ENCODE measurements at regions not wholly inside any gene's neighbourhood (a gene's known extent, or its start where the extent isn't known, plus 50 kb on each side); places are given as distances from the start of the nearest gene placed in this dataset.
A peak's percentile ranks its signal among the peaks of the same experiment; 100 is the strongest.

DNA sequence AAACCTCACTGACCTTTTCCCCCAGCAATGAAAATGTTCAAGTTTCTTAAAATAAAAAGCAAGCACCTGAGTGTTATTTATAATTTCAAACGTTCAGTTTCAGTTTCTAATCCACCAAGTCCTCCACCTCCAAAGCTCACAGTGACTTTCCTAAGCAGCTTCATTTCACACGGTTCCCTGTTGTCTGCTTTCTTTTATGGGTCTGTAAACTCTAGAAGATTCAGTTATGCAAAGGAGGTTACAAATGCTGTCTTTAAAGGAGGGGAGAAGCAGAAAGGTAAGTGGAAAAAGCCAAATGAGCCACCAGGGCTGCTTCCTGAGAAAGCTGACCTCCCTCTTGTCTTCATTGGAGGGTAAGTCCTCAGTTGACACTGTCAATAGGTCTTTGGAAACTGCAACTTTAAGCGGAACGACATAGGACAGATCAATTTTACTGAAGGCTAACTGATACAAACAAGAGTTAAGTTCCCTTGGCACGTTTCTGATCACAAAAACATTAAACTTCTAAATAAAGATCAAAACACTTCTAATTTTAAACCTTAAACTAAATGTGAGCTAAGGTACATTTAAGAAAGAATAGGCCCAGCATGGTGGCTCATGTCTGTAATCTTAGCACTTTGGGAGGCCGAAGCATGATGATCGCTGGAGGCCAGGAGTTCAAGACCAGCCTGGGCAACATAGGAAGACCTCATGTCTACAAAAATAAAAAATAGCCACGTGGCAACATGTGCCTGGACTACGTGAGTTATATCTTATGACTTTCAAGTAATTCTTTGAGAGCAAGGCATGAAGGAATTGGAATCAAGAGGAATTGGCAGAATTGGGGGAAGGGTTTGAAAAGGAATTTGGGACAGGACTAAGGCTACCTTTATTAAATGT is 151.9 kb upstream of the UBE2E1 start:
- Histone ChIP-seq H3K4me3 (ENCODE audit: low read depth, low read length) (no peak overlapping the region), H3K79me2 (ENCODE audit: control insufficient read depth, insufficient read depth, low read length, unreplicated experiment) (no peaks in the 10 kb centered on the region), H3K4me1 (ENCODE audit: control insufficient read depth, insufficient read depth, low read length, unreplicated experiment) (peaks cover 24% of the 10 kb centered on the region), H2AFZ (ENCODE audit: low read length, unreplicated experiment) (peak overlapping the region; percentile 77), H3K27me3 (ENCODE audit: insufficient read depth, low read length) (no peaks in the 10 kb centered on the region), H3K36me3 (ENCODE audit: insufficient read depth, low read length) (no peaks in the 10 kb centered on the region), H3K27ac (ENCODE audit: low read depth, low read length) (no peak overlapping the region)

- Histone ChIP-seq H3K27ac (ENCODE audit: low read depth, low read length) (no peak overlapping the region), H3K36me3 (ENCODE audit: insufficient read depth, low read length) (no peaks in the 10 kb centered on the region), H2AFZ (ENCODE audit: low read length, unreplicated experiment) (no peak overlapping the region), H3K27me3 (ENCODE audit: insufficient read depth, low read length) (no peaks in the 10 kb centered on the region), H3K4me1 (ENCODE audit: control insufficient read depth, insufficient read depth, low read length, unreplicated experiment) (peaks cover 17% of the 10 kb centered on the region), H3K79me2 (ENCODE audit: control insufficient read depth, insufficient read depth, low read length, unreplicated experiment) (no peaks in the 10 kb centered on the region), H3K4me3 (ENCODE audit: low read depth, low read length) (no peak overlapping the region)
These were observed 151.2 kb upstream of the UBE2E1 start for GRCh38 chr3:23654571-23654970.

GRCh38 chr3:23655749-23656148 is 150.0 kb upstream of the UBE2E1 start:
- H3K36me3 ChIP-seq (ENCODE audit: insufficient read depth, low read length), result no peaks in the 10 kb centered on the region
- H2AFZ ChIP-seq (ENCODE audit: low read length, unreplicated experiment), result no peak overlapping the region
- no peaks in the 10 kb centered on the region for H3K79me2 ChIP-seq (ENCODE audit: control insufficient read depth, insufficient read depth, low read length, unreplicated experiment)
- no peak overlapping the region for H3K27ac ChIP-seq (ENCODE audit: low read depth, low read length)
- H3K27me3 ChIP-seq (ENCODE audit: insufficient read depth, low read length), result no peaks in the 10 kb centered on the region
- H3K4me3 ChIP-seq (ENCODE audit: low read depth, low read length), result no peak overlapping the region
- H3K4me1 ChIP-seq (ENCODE audit: control insufficient read depth, insufficient read depth, low read length, unreplicated experiment), result peaks cover 6% of the 10 kb centered on the region

DNA sequence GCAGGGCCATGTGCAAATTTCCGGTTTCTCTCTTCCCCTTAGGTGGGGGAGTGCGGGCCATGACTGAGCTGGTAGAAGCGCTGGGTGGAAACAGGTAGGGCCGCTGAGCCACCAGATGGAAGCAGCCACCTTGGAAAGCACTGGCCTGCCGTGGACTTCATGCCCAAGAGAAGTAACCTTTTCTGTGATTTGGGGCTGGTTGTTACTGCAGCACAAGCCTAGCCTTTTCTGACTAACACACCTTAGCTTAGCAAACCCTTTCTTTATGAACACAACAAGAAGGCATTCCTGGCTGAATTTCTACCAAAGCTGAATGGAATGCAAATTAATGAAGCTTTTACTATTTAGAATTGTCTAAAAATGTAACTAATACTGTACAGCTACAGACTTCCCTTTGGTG is 149.6 kb upstream of the UBE2E1 start:
- H3K4me3 ChIP-seq (ENCODE audit: low read depth, low read length), result no peak overlapping the region
- no peak overlapping the region for H3K27ac ChIP-seq (ENCODE audit: low read depth, low read length)
- no peaks in the 10 kb centered on the region for H3K27me3 ChIP-seq (ENCODE audit: insufficient read depth, low read length)
- peaks cover 1% of the 10 kb centered on the region for H3K4me1 ChIP-seq (ENCODE audit: control insufficient read depth, insufficient read depth, low read length, unreplicated experiment)
- no peak overlapping the region for H2AFZ ChIP-seq (ENCODE audit: low read length, unreplicated experiment)
- no peaks in the 10 kb centered on the region for H3K79me2 ChIP-seq (ENCODE audit: control insufficient read depth, insufficient read depth, low read length, unreplicated experiment)
- no peaks in the 10 kb centered on the region for H3K36me3 ChIP-seq (ENCODE audit: insufficient read depth, low read length)

DNA sequence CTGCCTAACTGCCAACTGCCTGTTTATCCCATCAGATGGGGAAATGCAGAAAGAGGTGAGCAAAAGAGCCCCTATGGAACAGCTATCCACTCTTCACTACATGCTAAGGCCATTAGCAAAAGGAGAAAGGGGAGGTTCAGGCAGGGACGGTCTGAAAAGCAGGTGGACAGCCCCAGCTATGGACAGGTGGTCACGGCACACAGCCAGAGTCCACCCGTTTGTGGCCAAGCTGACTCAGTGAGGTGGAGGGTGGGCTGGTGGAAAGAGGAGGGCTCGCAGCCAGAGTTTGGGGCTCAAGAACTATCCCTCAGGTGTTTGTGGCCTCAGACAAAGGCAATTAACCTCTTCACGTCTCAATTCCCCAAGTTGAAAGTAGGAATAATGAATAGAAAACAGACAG is 148.9 kb upstream of the UBE2E1 start:
- no peaks in the 10 kb centered on the region for H3K4me1 ChIP-seq (ENCODE audit: control insufficient read depth, insufficient read depth, low read length, unreplicated experiment)

DNA sequence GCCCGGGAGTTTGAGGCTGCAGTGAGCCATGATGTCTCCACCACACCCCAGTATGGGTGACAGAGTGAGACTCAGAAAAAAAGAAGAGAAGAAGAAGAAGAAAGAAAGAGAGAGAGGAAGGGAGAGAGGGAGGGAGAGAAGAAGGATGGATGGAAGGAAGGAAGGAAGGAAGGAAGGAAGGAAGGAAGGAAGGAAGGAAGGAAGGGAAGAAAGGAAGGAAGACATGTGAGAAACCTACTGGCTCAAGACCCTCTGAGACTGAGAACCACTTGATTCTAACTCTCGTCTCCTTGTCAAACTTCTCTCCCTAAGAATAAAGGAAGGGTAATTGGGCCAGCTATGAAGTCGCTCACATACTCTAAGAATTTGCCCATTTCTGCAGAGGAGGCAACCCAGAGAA is 148.1 kb upstream of the UBE2E1 start:
- no peaks in the 10 kb centered on the region for H3K79me2 ChIP-seq (ENCODE audit: control insufficient read depth, insufficient read depth, low read length, unreplicated experiment)
- H3K27me3 ChIP-seq (ENCODE audit: insufficient read depth, low read length), result no peaks in the 10 kb centered on the region
- H3K4me1 ChIP-seq (ENCODE audit: control insufficient read depth, insufficient read depth, low read length, unreplicated experiment), result no peaks in the 10 kb centered on the region
- H3K27ac ChIP-seq (ENCODE audit: low read depth, low read length), result no peak overlapping the region
- no peak overlapping the region for H3K4me3 ChIP-seq (ENCODE audit: low read depth, low read length)
- H3K36me3 ChIP-seq (ENCODE audit: insufficient read depth, low read length), result no peaks in the 10 kb centered on the region
- H2AFZ ChIP-seq (ENCODE audit: low read length, unreplicated experiment), result no peak overlapping the region

More for the DNA sequence above, 148.9 kb upstream of the UBE2E1 start:
- H3K79me2 ChIP-seq (ENCODE audit: control insufficient read depth, insufficient read depth, low read length, unreplicated experiment), result no peaks in the 10 kb centered on the region
- no peak overlapping the region for H3K27ac ChIP-seq (ENCODE audit: low read depth, low read length)
- H2AFZ ChIP-seq (ENCODE audit: low read length, unreplicated experiment), result no peak overlapping the region
- H3K36me3 ChIP-seq (ENCODE audit: insufficient read depth, low read length), result no peaks in the 10 kb centered on the region
- no peaks in the 10 kb centered on the region for H3K27me3 ChIP-seq (ENCODE audit: insufficient read depth, low read length)
- no peak overlapping the region for H3K4me3 ChIP-seq (ENCODE audit: low read depth, low read length)

GRCh38 chr3:23659274-23659673 is 146.5 kb upstream of the UBE2E1 start:
- Histone ChIP-seq H3K27me3 (ENCODE audit: insufficient read depth, low read length) (no peaks in the 10 kb centered on the region), H3K79me2 (ENCODE audit: control insufficient read depth, insufficient read depth, low read length, unreplicated experiment) (no peaks in the 10 kb centered on the region), H3K27ac (ENCODE audit: low read depth, low read length) (no peak overlapping the region), H3K36me3 (ENCODE audit: insufficient read depth, low read length) (no peaks in the 10 kb centered on the region), H3K4me1 (ENCODE audit: control insufficient read depth, insufficient read depth, low read length, unreplicated experiment) (peaks cover 11% of the 10 kb centered on the region), H2AFZ (ENCODE audit: low read length, unreplicated experiment) (no peak overlapping the region), H3K4me3 (ENCODE audit: low read depth, low read length) (no peak overlapping the region)

DNA sequence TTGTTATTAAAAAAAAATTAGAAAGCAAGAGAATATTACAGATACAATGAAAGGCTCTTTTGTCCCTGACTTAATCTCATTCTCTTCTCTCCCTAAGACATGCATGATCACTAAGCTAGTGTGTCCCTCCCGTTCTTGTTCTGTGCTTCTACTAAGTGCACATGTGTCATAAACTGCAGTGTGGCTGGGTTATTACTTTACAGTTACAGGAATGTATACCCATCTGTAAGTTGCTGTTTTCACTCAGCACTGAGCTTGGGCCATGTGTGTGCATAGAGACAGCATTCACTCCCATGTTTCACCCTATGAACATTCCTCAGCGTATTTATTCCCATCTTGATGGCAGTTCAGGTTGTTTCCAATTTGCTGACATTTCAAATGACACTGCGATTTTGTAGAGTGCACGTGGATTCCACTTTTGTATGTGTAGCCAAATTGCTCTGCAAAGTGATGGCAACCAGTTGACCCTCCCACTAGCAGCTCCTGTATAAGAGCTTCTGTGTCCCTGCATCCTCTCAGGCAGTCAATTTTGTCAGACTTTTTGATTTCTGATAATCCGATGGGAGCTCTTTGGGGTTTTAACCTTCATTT is 145.8 kb upstream of the UBE2E1 start:
- peaks cover 16% of the 10 kb centered on the region for H3K4me1 ChIP-seq (ENCODE audit: control insufficient read depth, insufficient read depth, low read length, unreplicated experiment)
- no peaks in the 10 kb centered on the region for H3K27me3 ChIP-seq (ENCODE audit: insufficient read depth, low read length)
- H3K79me2 ChIP-seq (ENCODE audit: control insufficient read depth, insufficient read depth, low read length, unreplicated experiment), result no peaks in the 10 kb centered on the region
- H3K27ac ChIP-seq (ENCODE audit: low read depth, low read length), result no peak overlapping the region
- no peak overlapping the region for H2AFZ ChIP-seq (ENCODE audit: low read length, unreplicated experiment)
- H3K4me3 ChIP-seq (ENCODE audit: low read depth, low read length), result no peak overlapping the region
- no peaks in the 10 kb centered on the region for H3K36me3 ChIP-seq (ENCODE audit: insufficient read depth, low read length)

GRCh38 chr3:23662079-23662617 is 143.6 kb upstream of the UBE2E1 start:
- Histone ChIP-seq H3K4me3 (ENCODE audit: low read depth, low read length) (no peak overlapping the region), H3K36me3 (ENCODE audit: insufficient read depth, low read length) (no peaks in the 10 kb centered on the region), H3K79me2 (ENCODE audit: control insufficient read depth, insufficient read depth, low read length, unreplicated experiment) (no peaks in the 10 kb centered on the region), H3K4me1 (ENCODE audit: control insufficient read depth, insufficient read depth, low read length, unreplicated experiment) (peaks cover 16% of the 10 kb centered on the region), H3K27ac (ENCODE audit: low read depth, low read length) (no peak overlapping the region), H3K27me3 (ENCODE audit: insufficient read depth, low read length) (no peaks in the 10 kb centered on the region), H2AFZ (ENCODE audit: low read length, unreplicated experiment) (no peak overlapping the region)

- Histone ChIP-seq H3K79me2 (ENCODE audit: control insufficient read depth, insufficient read depth, low read length, unreplicated experiment) (no peaks in the 10 kb centered on the region), H3K27ac (ENCODE audit: low read depth, low read length) (no peak overlapping the region), H3K4me3 (ENCODE audit: low read depth, low read length) (no peak overlapping the region), H3K36me3 (ENCODE audit: insufficient read depth, low read length) (no peaks in the 10 kb centered on the region), H3K4me1 (ENCODE audit: control insufficient read depth, insufficient read depth, low read length, unreplicated experiment) (peaks cover 27% of the 10 kb centered on the region), H2AFZ (ENCODE audit: low read length, unreplicated experiment) (no peak overlapping the region), H3K27me3 (ENCODE audit: insufficient read depth, low read length) (no peaks in the 10 kb centered on the region)
These were observed 142.5 kb upstream of the UBE2E1 start for GRCh38 chr3:23663246-23663645.
